SK-N-SH (cell line): ENCODE measurements at regions not wholly inside any gene's neighbourhood (a gene's known extent, or its start where the extent isn't known, plus 50 kb on each side); places are given as distances from the start of the nearest gene placed in this dataset.

Experiments used
- CTCF ChIA-PET: fragments of 300-600, 350-600 bp; formaldehyde crosslinking; extraction: SDS; loops from one replicate; lab custom pipeline; 2021; lab: Yijun Ruan, JAX
- POLR2A ChIA-PET: fragments of 350-600 bp; sonication (Branson Sonifier 250); formaldehyde crosslinking; extraction: SDS; loops from one replicate; lab custom pipeline; 2020; ENCODE audit warnings: antibody characterized with exemption, inconsistent platforms; lab: Yijun Ruan, JAX
- DNase-seq: peaks from one replicate; pipeline ENCODE4 v3.0.0; 2012
- H2AFZ ChIP-seq: fragments of 200-600 bp; sonication (generic); 2 replicates; pipeline ENCODE4 v1.8.1; 2016; ENCODE audit warnings: antibody characterized with exemption, mild to moderate bottlenecking, low read depth
- H3F3A ChIP-seq: fragments of 200-600 bp; sonication (generic); replicated peaks from 2 replicates; pipeline ENCODE3; 2016; ENCODE audit warnings: antibody characterized with exemption, mild to moderate bottlenecking; ENCODE audit not compliant: insufficient read depth
- H3K27ac ChIP-seq, 2 experiments: fragments of 200-500 bp in 1 of 2; fragments of 200-600 bp in 1 of 2; sonication (Bioruptor generic) in 1 of 2; sonication (generic), shearing (Covaris generic) in 1 of 2; 2 replicates each; pipeline versions ENCODE4 v1.5.1 to v1.6.1; 2014 to 2016; ENCODE audit warnings: low read depth in 2 of 2, inconsistent platforms in 1 of 2, low read length in 1 of 2, mild to moderate bottlenecking in 1 of 2, mixed read lengths in 1 of 2
- H3K27me3 ChIP-seq: fragments of 200-600 bp; sonication (generic), shearing (Covaris generic); 2 replicates; pipeline ENCODE4 v1.6.1; 2016; ENCODE audit warnings: mixed run types; ENCODE audit not compliant: insufficient read depth
- H3K36me3 ChIP-seq, 2 experiments: fragments of 200-500 bp in 1 of 2; fragments of 200-600 bp in 1 of 2; sonication (Bioruptor generic) in 1 of 2; sonication (generic) in 1 of 2; replicated peaks in 1 of 2; 2 replicates each; pipeline versions ENCODE3 to v1.5.1; 2014 to 2016; ENCODE audit warnings: low read length in 1 of 2, mild to moderate bottlenecking in 1 of 2; ENCODE audit not compliant: insufficient read depth in 2 of 2, control insufficient read depth in 1 of 2
- H3K4me1 ChIP-seq, 2 experiments: fragments of 200-500 bp in 1 of 2; fragments of 200-600 bp in 1 of 2; sonication (Bioruptor generic) in 1 of 2; sonication (generic), shearing (Covaris generic) in 1 of 2; 2 replicates each; pipeline versions ENCODE4 v1.5.1 to v1.6.1; 2014 to 2016; ENCODE audit warnings: low read depth in 1 of 2, low read length in 1 of 2, mixed run types in 1 of 2; ENCODE audit not compliant: insufficient read depth in 2 of 2, control insufficient read depth in 1 of 2
- H3K4me2 ChIP-seq: fragments of 200-600 bp; sonication (generic), shearing (Covaris generic); 2 replicates; pipeline ENCODE4 v1.6.1; 2017; ENCODE audit warnings: mixed run types
- H3K4me3 ChIP-seq, 2 experiments: fragments of 200-500 bp in 1 of 2; fragments of 200-600 bp in 1 of 2; sonication (Bioruptor generic) in 1 of 2; sonication (generic), shearing (Covaris generic) in 1 of 2; 2 replicates each; pipeline versions ENCODE4 v1.5.1 to v1.8.1; 2014 to 2016; ENCODE audit warnings: low read depth in 2 of 2, inconsistent platforms in 1 of 2, low read length in 1 of 2, mild to moderate bottlenecking in 1 of 2, mixed read lengths in 1 of 2, moderate library complexity in 1 of 2
- H3K79me2 ChIP-seq: fragments of 200-600 bp; sonication (generic); 2 replicates; pipeline ENCODE4 v1.8.1; 2017; ENCODE audit warnings: mild to moderate bottlenecking; ENCODE audit not compliant: insufficient read depth
- H3K9ac ChIP-seq: fragments of 200-600 bp; sonication (generic); 2 replicates; pipeline ENCODE4 v1.6.1; 2017; ENCODE audit warnings: mixed run types
- H3K9me2 ChIP-seq: fragments of 200-600 bp; sonication (generic); 2 replicates; pipeline ENCODE4 v1.6.1; 2017; ENCODE audit warnings: mixed run types
- H3K9me3 ChIP-seq: fragments of 200-600 bp; sonication (generic); 2 replicates; pipeline ENCODE4 v1.6.1; 2017; ENCODE audit warnings: mixed run types, mild to moderate bottlenecking, moderate library complexity
- H4K20me1 ChIP-seq: fragments of 200-600 bp; sonication (generic); 2 replicates; pipeline ENCODE4 v1.6.1; 2017; ENCODE audit warnings: mild to moderate bottlenecking, mixed run types; ENCODE audit not compliant: insufficient read depth
- ELF1 ChIP-seq: IDR thresholded peaks from 2 replicates; pipeline ENCODE4 v1.4.0; 2012
- GABPA ChIP-seq: IDR thresholded peaks from 2 replicates; pipeline ENCODE4 v1.4.0; 2012; ENCODE audit warnings: low read depth, mild to moderate bottlenecking
- RAD21 ChIP-seq: IDR thresholded peaks from 2 replicates; pipeline ENCODE4 v1.6.1; 2012; ENCODE audit warnings: mild to moderate bottlenecking, low read length
- TAF1 ChIP-seq: IDR thresholded peaks from 2 replicates; pipeline ENCODE4 v1.6.1; 2012; ENCODE audit warnings: low read depth, mild to moderate bottlenecking, low read length, moderate library complexity, borderline replicate concordance
- WGBS: methylation state at CpG from one replicate; pipeline ENCODE4 v1.1.6; 2017; ENCODE audit warnings: low lambda C conversion rate; 5-methylcytosine and 5-hydroxymethylcytosine counted together

- H3K27ac ChIP-seq = no peak overlapping the region
- no peak overlapping the region for H3K4me3 ChIP-seq
- H3K9me2 ChIP-seq = no peaks in the 10 kb centered on the region
- H3K4me2 ChIP-seq = no peak overlapping the region
- H3K36me3 ChIP-seq = no peaks in the 10 kb centered on the region
- peaks cover 31% of the 10 kb centered on the region for H3F3A ChIP-seq
- DNase-seq = no peak
- H3K4me1 ChIP-seq = peaks cover 8 to 25% of the 10 kb centered on the region in 2 experiments
- H2AFZ ChIP-seq = no peak overlapping the region
- no peaks in the 10 kb centered on the region for H4K20me1 ChIP-seq
- CTCF ChIA-PET = no interaction called here
- no peaks in the 10 kb centered on the region for H3K27me3 ChIP-seq
- H3K79me2 ChIP-seq = no peaks in the 10 kb centered on the region
- no peak overlapping the region for H3K9ac ChIP-seq
- 78% methylated on average over 2 of the region's 2 CpGs for WGBS
- no peak for TF ChIP-seq GABPA
- TF ChIP-seq TAF1 = no peak
- TF ChIP-seq ELF1 = no peak
- TF ChIP-seq RAD21 = no peak
- H3K9me3 ChIP-seq = no peaks in the 10 kb centered on the region
- POLR2A ChIA-PET = no interaction called here
These were observed 51.4 kb upstream of the RAP1A start for GRCh38 chr1:111568160-111568647.
